ENCODE measurements at regions not wholly inside any gene's neighbourhood (a gene's known extent, or its start where the extent isn't known, plus 50 kb on each side); places are given as distances from the start of the nearest gene placed in this dataset.

GRCh38 chr16:86458149-86458777, 52.1 kb upstream of the FOXF1 start:
- TF ChIP-seq CTCF (IDR thresholded peaks at IDR 0.05) (no peak), POLR2A (IDR thresholded peaks at IDR 0.05) (no peak)
